Neural progenitor cell (in vitro differentiated cells): ENCODE measurements at regions not wholly inside any gene's neighbourhood (a gene's known extent, or its start where the extent isn't known, plus 50 kb on each side); places are given as distances from the start of the nearest gene placed in this dataset.

Experiments used
- EZH2 ChIP-seq: fragments of 200-600 bp; sonication (generic); IDR thresholded peaks from 2 replicates; pipeline ENCODE4 v1.6.1; 2017; ENCODE audit warnings: antibody characterized with exemption, mild to moderate bottlenecking, moderate library complexity
- EZH2phosphoT487 ChIP-seq: fragments of 200-600 bp; sonication (generic); IDR thresholded peaks from 2 replicates; pipeline ENCODE4 v1.6.1; 2017; ENCODE audit warnings: antibody characterized with exemption
- TF ChIP-seq, protein P1 (sequence below): fragments of 200-600 bp; sonication (generic); IDR thresholded peaks from 2 replicates; pipeline ENCODE4 v1.5.1; 2017; ENCODE audit warnings: antibody characterized with exemption, mild to moderate bottlenecking

DNA sequence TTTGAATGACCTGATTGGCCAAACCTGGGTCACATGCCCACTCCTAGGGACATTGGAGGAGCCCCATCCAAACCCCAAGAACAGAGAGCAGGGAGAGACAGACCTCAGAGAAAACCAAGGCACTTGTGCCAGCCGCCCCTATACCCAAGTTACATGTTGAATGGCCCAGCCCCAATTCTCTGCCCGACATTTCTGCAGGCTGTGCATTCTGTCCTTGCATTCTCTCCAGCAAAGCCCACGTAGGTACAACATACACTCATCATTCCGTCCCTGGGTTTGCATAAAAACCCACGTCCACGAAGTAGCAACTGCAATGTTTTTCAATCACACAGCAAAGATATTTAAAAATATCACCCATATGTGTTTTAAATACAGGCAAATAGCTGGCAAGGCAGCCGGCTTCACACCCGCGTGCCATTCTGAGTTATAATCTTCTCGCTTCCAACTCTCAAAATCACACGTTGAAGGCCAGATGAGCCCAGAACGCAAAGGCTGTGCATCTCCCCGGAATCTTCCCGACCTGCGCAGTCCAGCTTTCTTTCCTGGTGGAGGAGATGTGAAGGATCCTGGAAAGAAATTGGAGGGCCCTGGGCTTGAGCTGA, 91.7 kb upstream of the MYL2 start:
- TF ChIP-seq, protein P1, sequence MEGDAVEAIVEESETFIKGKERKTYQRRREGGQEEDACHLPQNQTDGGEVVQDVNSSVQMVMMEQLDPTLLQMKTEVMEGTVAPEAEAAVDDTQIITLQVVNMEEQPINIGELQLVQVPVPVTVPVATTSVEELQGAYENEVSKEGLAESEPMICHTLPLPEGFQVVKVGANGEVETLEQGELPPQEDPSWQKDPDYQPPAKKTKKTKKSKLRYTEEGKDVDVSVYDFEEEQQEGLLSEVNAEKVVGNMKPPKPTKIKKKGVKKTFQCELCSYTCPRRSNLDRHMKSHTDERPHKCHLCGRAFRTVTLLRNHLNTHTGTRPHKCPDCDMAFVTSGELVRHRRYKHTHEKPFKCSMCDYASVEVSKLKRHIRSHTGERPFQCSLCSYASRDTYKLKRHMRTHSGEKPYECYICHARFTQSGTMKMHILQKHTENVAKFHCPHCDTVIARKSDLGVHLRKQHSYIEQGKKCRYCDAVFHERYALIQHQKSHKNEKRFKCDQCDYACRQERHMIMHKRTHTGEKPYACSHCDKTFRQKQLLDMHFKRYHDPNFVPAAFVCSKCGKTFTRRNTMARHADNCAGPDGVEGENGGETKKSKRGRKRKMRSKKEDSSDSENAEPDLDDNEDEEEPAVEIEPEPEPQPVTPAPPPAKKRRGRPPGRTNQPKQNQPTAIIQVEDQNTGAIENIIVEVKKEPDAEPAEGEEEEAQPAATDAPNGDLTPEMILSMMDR: no peak
- TF ChIP-seq EZH2 (no peak), EZH2phosphoT487 (no peak)
